HG02884 (cell line): ENCODE measurements at regions not wholly inside any gene's neighbourhood (a gene's known extent, or its start where the extent isn't known, plus 50 kb on each side); places are given as distances from the start of the nearest gene placed in this dataset.

Experiments
- ATAC-seq: cut with Tn5 transposase; IDR thresholded peaks from one replicate; pipeline ENCODE4 v1.9.1; 2021; ENCODE audit warnings: mild to moderate bottlenecking, moderate library complexity; ENCODE audit not compliant: unreplicated experiment

GRCh38 chr3:6771171-6771570 lies 89.7 kb upstream of the GRM7 start:
- no peak for ATAC-seq

DNA sequence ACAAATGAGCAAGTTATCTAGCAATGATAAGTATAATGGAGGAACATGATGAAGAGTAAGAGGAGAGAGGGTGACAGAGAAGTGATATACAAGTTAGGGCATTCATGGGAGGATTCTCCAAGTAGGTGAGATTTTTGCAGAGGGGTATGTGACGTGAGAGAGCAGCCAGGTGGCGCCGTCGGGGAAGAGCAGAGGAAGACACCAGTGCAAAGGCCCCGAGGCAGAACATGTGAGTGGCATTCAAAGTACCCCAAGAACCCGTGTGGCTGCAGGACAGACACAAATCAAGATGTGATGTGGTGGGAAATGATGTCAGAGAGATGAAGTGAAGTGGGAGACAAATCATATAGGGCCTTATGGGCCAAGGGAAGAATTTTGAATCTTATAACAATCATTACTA lies 81.8 kb upstream of the GRM7 start:
- no peak for ATAC-seq

- no peak for ATAC-seq
Measured at GRCh38 chr3:6781092-6781491, 79.8 kb upstream of the GRM7 start.

GRCh38 chr3:6785726-6786125 lies 75.2 kb upstream of the GRM7 start:
- no peak for ATAC-seq

- ATAC-seq: no peak
Measured at GRCh38 chr3:6791161-6791560, 69.8 kb upstream of the GRM7 start.

GRCh38 chr3:6799264-6799915 lies 61.5 kb upstream of the GRM7 start:
- ATAC-seq: peak; percentile 85

DNA sequence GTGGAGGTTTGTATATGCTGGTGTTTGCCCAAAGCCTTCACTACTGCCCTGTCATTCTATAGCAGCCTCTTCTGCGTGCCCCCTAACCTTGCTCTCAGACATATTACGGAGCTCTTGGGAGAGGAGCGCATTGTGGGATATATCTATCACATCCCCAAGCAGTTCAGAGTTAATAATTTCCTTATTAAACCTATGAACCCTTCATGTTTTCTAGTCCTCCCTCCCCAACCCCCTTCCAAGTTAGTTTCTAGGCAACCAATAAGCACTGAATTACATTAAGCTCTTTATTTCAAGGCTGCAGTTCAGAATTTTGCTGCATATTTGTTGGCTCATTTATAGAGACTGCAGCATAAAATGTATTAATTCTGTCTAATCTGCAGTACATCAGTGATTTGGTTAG lies 57.3 kb upstream of the GRM7 start:
- ATAC-seq: no peak

GRCh38 chr3:6805236-6805635 lies 55.7 kb upstream of the GRM7 start:
- no peak for ATAC-seq

GRCh38 chr3:6806991-6807390 lies 53.9 kb upstream of the GRM7 start:
- no peak for ATAC-seq

GRCh38 chr3:6807967-6808588 lies 52.8 kb upstream of the GRM7 start:
- ATAC-seq: no peak

GRCh38 chr3:6809349-6809748 lies 51.6 kb upstream of the GRM7 start:
- no peak for ATAC-seq
